Fibroblast of lung (primary cell): ENCODE measurements at regions not wholly inside any gene's neighbourhood (a gene's known extent, or its start where the extent isn't known, plus 50 kb on each side); places are given as distances from the start of the nearest gene placed in this dataset.

Source experiments
- EZH2 ChIP-seq: IDR thresholded peaks from 2 replicates; pipeline ENCODE4 v1.5.1; 2012; ENCODE audit warnings: low read length, control low read depth, mild to moderate bottlenecking; ENCODE audit errors: missing control alignments
- TF ChIP-seq, protein P1 (sequence below), 2 donors: IDR thresholded peaks in 1 of 2; conservative IDR thresholded peaks in 1 of 2; 1 replicate in 1 of 2; 2 replicates in 1 of 2; pipeline ENCODE4 v1.5.1; 2011 to 2012; ENCODE audit warnings: low read length in 2 of 2, control low read depth in 1 of 2, inconsistent platforms in 1 of 2, low read depth in 1 of 2, mild to moderate bottlenecking in 1 of 2

DNA sequence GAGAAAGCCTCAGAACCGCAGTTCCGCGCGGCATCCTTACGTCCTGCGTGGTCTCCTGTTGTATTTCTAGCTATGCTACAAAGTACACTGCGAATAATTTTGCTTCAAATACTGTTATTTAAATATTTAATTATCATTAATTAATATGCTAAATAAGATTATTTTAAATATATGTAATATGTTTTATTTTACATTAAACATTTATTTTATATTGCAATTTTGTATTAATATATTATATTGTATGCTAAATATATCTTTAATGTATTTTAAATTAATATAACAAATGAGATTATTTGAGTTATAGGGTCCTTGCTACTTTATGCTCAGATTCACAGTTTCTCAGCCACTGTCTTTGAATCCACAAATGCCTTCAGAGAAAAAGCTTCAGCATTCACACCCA is 436.7 kb downstream of the BRD1 start:
- TF ChIP-seq, protein P1, sequence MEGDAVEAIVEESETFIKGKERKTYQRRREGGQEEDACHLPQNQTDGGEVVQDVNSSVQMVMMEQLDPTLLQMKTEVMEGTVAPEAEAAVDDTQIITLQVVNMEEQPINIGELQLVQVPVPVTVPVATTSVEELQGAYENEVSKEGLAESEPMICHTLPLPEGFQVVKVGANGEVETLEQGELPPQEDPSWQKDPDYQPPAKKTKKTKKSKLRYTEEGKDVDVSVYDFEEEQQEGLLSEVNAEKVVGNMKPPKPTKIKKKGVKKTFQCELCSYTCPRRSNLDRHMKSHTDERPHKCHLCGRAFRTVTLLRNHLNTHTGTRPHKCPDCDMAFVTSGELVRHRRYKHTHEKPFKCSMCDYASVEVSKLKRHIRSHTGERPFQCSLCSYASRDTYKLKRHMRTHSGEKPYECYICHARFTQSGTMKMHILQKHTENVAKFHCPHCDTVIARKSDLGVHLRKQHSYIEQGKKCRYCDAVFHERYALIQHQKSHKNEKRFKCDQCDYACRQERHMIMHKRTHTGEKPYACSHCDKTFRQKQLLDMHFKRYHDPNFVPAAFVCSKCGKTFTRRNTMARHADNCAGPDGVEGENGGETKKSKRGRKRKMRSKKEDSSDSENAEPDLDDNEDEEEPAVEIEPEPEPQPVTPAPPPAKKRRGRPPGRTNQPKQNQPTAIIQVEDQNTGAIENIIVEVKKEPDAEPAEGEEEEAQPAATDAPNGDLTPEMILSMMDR (conservative IDR thresholded peaks at IDR 0.05 in 1 of 2, IDR thresholded peaks at IDR 0.05 in 1 of 2; ENCODE audit: low read depth in 1 of 2, low read length in 2 of 2): no peak
- TF ChIP-seq EZH2: no peak
